K562 (cell line): ENCODE measurements at regions not wholly inside any gene's neighbourhood (a gene's known extent, or its start where the extent isn't known, plus 50 kb on each side); places are given as distances from the start of the nearest gene placed in this dataset.

Experiments used
- ATAC-seq: fragments of 200-7000 bp; cut with Tn5 transposase; 3 replicates; pipeline ENCODE4 v1.9.1; 2020; ENCODE audit warnings: moderate library complexity
- BruUV-seq: library from RNA; stranded (reverse); fragments of 400-500 nt; replicated peaks from 2 replicates; lab custom pipeline; 2021; lab: Mats Ljungman, UMichigan
- CTCF ChIA-PET: fragments of 300-600 bp; formaldehyde crosslinking; extraction: SDS; loops from one replicate; lab custom pipeline; 2021; ENCODE audit warnings: low intra/inter-chr PET ratio; lab: Yijun Ruan, JAX
- POLR2A ChIA-PET: fragments of 300-600, 350-650 bp; sonication (Branson Sonifier 250); formaldehyde crosslinking; extraction: SDS; loops from one replicate; lab custom pipeline; 2021; ENCODE audit warnings: antibody characterized with exemption, inconsistent platforms; lab: Yijun Ruan, JAX
- DNase-seq, 4 experiments: peaks; one replicate each; pipeline versions ENCODE4 v3.0.0 to v3.0.0-alpha.2; 2011 to 2018; ENCODE audit warnings: low spot score in 3 of 4, mixed read lengths in 3 of 4; ENCODE audit errors: extremely low read depth in 1 of 4
- FAIRE-seq: peaks from 2 replicates; lab custom pipeline; 2011; peaks lifted over from hg19 to GRCh38; lab: Jason Lieb, UNC
- H2AFZ ChIP-seq: 2 replicates; pipeline ENCODE4 v1.6.0; 2011; ENCODE audit warnings: low read depth, low read length, control low read depth, inconsistent platforms
- H3K27ac ChIP-seq: fragments of 200-600 bp; 3 replicates; pipeline ENCODE4 v1.8.0; 2011; ENCODE audit warnings: low read depth, mild to moderate bottlenecking, control low read depth, inconsistent platforms, low read length, moderate library complexity, mixed read lengths; ENCODE audit errors: extremely low read depth
- H3K27me3 ChIP-seq, 2 experiments: fragments of 300-600 bp in 1 of 2; 2 replicates in 1 of 2; 3 replicates in 1 of 2; pipeline versions ENCODE4 v1.6.0 to v1.8.0; 2011; ENCODE audit warnings: inconsistent platforms in 2 of 2, low read length in 2 of 2, mild to moderate bottlenecking in 1 of 2, mixed read lengths in 1 of 2, moderate library complexity in 1 of 2; ENCODE audit not compliant: control insufficient read depth in 2 of 2, insufficient read depth in 2 of 2
- H3K36me3 ChIP-seq: fragments of 300-600 bp; 3 replicates; pipeline ENCODE4 v1.8.0; 2011; ENCODE audit warnings: mild to moderate bottlenecking, low read length, inconsistent platforms; ENCODE audit not compliant: control insufficient read depth, insufficient read depth
- H3K4me1 ChIP-seq, 2 experiments: fragments of 200-600 bp in 1 of 2; replicated peaks in 1 of 2; 2 replicates in 1 of 2; 3 replicates in 1 of 2; pipeline versions ENCODE4 v1.5.1 to v1.8.0; 2011; ENCODE audit warnings: inconsistent platforms in 2 of 2, low read length in 2 of 2, mild to moderate bottlenecking in 1 of 2, mixed read lengths in 1 of 2, moderate library complexity in 1 of 2; ENCODE audit not compliant: control insufficient read depth in 2 of 2, insufficient read depth in 2 of 2
- H3K4me2 ChIP-seq: 2 replicates; pipeline ENCODE4 v1.6.1; 2011; ENCODE audit warnings: low read length, control low read depth, inconsistent platforms, mixed read lengths; ENCODE audit not compliant: insufficient read depth
- H3K4me3 ChIP-seq: fragments of 200-600 bp; sonication (generic), shearing (Covaris generic); 2 replicates; pipeline ENCODE4 v1.5.1; 2016; ENCODE audit warnings: control low read depth, inconsistent platforms
- H3K79me2 ChIP-seq: fragments of 200-600 bp; 3 replicates; pipeline ENCODE4 v1.8.0; 2011; ENCODE audit warnings: low read length, inconsistent platforms; ENCODE audit not compliant: control insufficient read depth, insufficient read depth
- H3K9ac ChIP-seq, 2 experiments: 2 replicates each; pipeline versions ENCODE4 v1.6.0 to v1.6.1; 2011; ENCODE audit warnings: low read depth in 2 of 2, low read length in 2 of 2, control low read depth in 1 of 2, inconsistent platforms in 1 of 2, mild to moderate bottlenecking in 1 of 2, mixed read lengths in 1 of 2; ENCODE audit not compliant: insufficient read depth in 1 of 2
- H3K9me1 ChIP-seq: one replicate; pipeline ENCODE4 v1.6.0; 2011; ENCODE audit warnings: inconsistent platforms, mild to moderate bottlenecking, low read length, moderate library complexity; ENCODE audit not compliant: control insufficient read depth, insufficient read depth
- H3K9me3 ChIP-seq: replicated peaks from 2 replicates; pipeline ENCODE4 v1.5.1; 2011; ENCODE audit warnings: low read depth, low read length, inconsistent platforms; ENCODE audit not compliant: control insufficient read depth, insufficient read depth
- H4K20me1 ChIP-seq: replicated peaks from 2 replicates; pipeline ENCODE4 v1.6.1; 2011; ENCODE audit warnings: low read length, inconsistent platforms, mixed read lengths; ENCODE audit not compliant: control insufficient read depth, insufficient read depth
- AFF4 ChIP-seq: sonication (generic); formaldehyde crosslinking; IDR thresholded peaks from 2 replicates; pipeline ENCODE4 v1.8.0; 2023; ENCODE audit warnings: mild to moderate bottlenecking, missing genetic modification reagents
- CHD4 ChIP-seq: fragments of 200-600 bp; sonication (generic); IDR thresholded peaks from 3 replicates; pipeline ENCODE4 v1.6.1; 2012; ENCODE audit warnings: low read depth, mild to moderate bottlenecking, mixed read lengths, low read length, inconsistent platforms; ENCODE audit not compliant: insufficient read depth, insufficient replicate concordance, poor library complexity, severe bottlenecking
- ELK1 ChIP-seq: sonication (generic); formaldehyde crosslinking; IDR thresholded peaks from 2 replicates; pipeline ENCODE4 v1.8.1; 2022; ENCODE audit warnings: missing genetic modification reagents
- GTF2F1 ChIP-seq: IDR thresholded peaks from 2 replicates; pipeline ENCODE4 v1.6.1; 2011; ENCODE audit warnings: low read depth, low read length, improper control_type of control experiment
- MNT ChIP-seq, 2 experiments: fragments of 450-650 bp; conservative IDR thresholded peaks; 2 replicates each; pipeline ENCODE4 v1.6.1; 2017; ENCODE audit warnings: mild to moderate bottlenecking in 2 of 2, moderate library complexity in 2 of 2
- NR4A1 ChIP-seq, 2 experiments: fragments of 250-450 bp in 1 of 2; fragments of 450-650 bp in 1 of 2; sonication (Bioruptor Pico) in 1 of 2; IDR thresholded peaks; 2 replicates each; pipeline versions ENCODE4 v1.4.0 to v1.6.1; 2016 to 2020; ENCODE audit warnings: mild to moderate bottlenecking in 2 of 2, missing compliant biosample characterization in 1 of 2, missing genetic modification characterization in 1 of 2, moderate library complexity in 1 of 2
- PTTG1 ChIP-seq: fragments of 450-650 bp; IDR thresholded peaks from 2 replicates; pipeline ENCODE4 v1.6.1; 2016; ENCODE audit warnings: low read depth, mild to moderate bottlenecking, missing genetic modification characterization, missing compliant biosample characterization
- SMC3 ChIP-seq: conservative IDR thresholded peaks from 2 replicates; pipeline ENCODE4 v1.6.1; 2011; ENCODE audit warnings: low read depth, low read length, improper control_type of control experiment; ENCODE audit not compliant: insufficient read depth
- TSC22D4 ChIP-seq: fragments of 450-650 bp; IDR thresholded peaks from 2 replicates; pipeline ENCODE4 v1.6.1; 2016; ENCODE audit warnings: missing genetic modification characterization, missing biosample characterization, control low read depth
- ZBED1 ChIP-seq: IDR thresholded peaks from 2 replicates; pipeline ENCODE4 v1.6.1; 2014
- ZNF507 ChIP-seq: conservative IDR thresholded peaks from 2 replicates; pipeline ENCODE4 v1.6.1; 2017; ENCODE audit warnings: missing genetic modification characterization, missing compliant biosample characterization
- WGBS: fragments of 100-300 bp; shearing (Covaris generic); methylation state at CpG from one replicate; pipeline ENCODE4 v1.1.6; 2016; ENCODE audit warnings: low coverage, mixed read lengths; ENCODE audit not compliant: insufficient coverage; ENCODE audit errors: missing lambda C conversion rate; 5-methylcytosine and 5-hydroxymethylcytosine counted together
- in situ Hi-C: fragments of 300-500 bp; cut with MboI; formaldehyde crosslinking; loops from 4 replicates; pipeline ENCODE4 v1.15.0; 2018; ENCODE audit warnings: inconsistent platforms, mixed read lengths
- intact Hi-C: fragments of 100-400 bp; cut with micrococcal nuclease; formaldehyde crosslinking; loops from 2 replicates; pipeline ENCODE4 v1.14.2; 2022
- TF ChIP-seq, protein P1 (sequence below): fragments of 250-450 bp; sonication (Bioruptor Pico); IDR thresholded peaks from 2 replicates; pipeline ENCODE4 v1.8.0; 2021; ENCODE audit warnings: moderate library complexity, mild to moderate bottlenecking, inconsistent platforms
- TF ChIP-seq, protein P2 (sequence below): fragments of 250-450 bp; sonication (Bioruptor Pico); IDR thresholded peaks from 2 replicates; pipeline ENCODE4 v1.9.0; 2021; ENCODE audit warnings: mild to moderate bottlenecking, inconsistent platforms

DNA sequence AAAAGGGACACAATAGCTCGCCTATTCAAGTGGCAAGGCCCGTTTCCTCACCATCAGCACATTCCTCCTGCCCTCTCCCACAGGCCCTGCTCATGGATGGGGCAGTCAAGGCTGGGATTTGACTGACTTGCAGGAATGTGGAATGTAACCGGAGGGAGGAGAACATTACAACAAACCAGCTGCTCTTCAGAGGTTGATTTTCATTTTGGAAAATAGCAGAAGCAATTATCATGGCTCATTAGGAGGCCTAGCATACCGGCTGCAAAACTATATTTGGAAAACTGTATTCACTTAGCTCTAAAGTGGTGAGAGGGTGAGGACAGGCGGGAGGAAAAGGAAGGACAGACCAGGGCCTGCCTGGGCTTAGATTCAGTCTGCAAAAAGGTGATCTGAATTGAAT, 283.7 kb downstream of the CD83 start:
- intact Hi-C loops: no loop called here
- no peak overlapping the region for H3K27ac ChIP-seq
- H4K20me1 ChIP-seq: no peaks in the 10 kb centered on the region
- H3K79me2 ChIP-seq: no peaks in the 10 kb centered on the region
- 15% methylated on average over 5 of the region's 5 CpGs for WGBS
- ChIA-PET CTCF (no interaction called here), POLR2A (interaction anchor here (1.2 kb wide), 1 partner anchor 13 kb away, joined by 4 read pairs; no protein-coding TSS in a partner anchor)
- no peak overlapping the region for H2AFZ ChIP-seq
- no peak overlapping the region for H3K9ac ChIP-seq
- no TSS peak for BruUV-seq
- no peak for ATAC-seq
- H3K36me3 ChIP-seq: no peaks in the 10 kb centered on the region
- in situ Hi-C loops: no loop called here
- DNase-seq: no peak
- FAIRE-seq: no peak
- H3K27me3 ChIP-seq: peaks cover 0 to 6% of the 10 kb centered on the region in 2 experiments; a peak in 1 of 5 replicates
- H3K9me3 ChIP-seq: no peaks in the 10 kb centered on the region
- peaks cover 0 to 4% of the 10 kb centered on the region in 2 experiments; a peak in 3 of 5 replicates for H3K4me1 ChIP-seq
- no peak overlapping the region for H3K4me3 ChIP-seq
- H3K4me2 ChIP-seq: no peak overlapping the region
- no peaks in the 10 kb centered on the region for H3K9me1 ChIP-seq
- TF ChIP-seq CHD4: no peak
- no peak for TF ChIP-seq SMC3
- no peak for TF ChIP-seq NR4A1 (CRISPR knock-in tag; IDR thresholded peaks at IDR 0.05)
- TF ChIP-seq NR4A1 (tag; IDR thresholded peaks at IDR 0.05): no peak
- no peak for TF ChIP-seq ELK1
- TF ChIP-seq, protein P1, sequence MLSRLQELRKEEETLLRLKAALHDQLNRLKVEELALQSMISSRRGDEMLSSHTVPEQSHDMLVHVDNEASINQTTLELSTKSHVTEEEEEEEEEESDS: no peak
- TF ChIP-seq PTTG1 (tag): no peak
- TF ChIP-seq ZNF507: no peak
- TF ChIP-seq TSC22D4 (tag): no peak
- TF ChIP-seq AFF4 (CRISPR knock-in tag): no peak
- TF ChIP-seq, protein P2, sequence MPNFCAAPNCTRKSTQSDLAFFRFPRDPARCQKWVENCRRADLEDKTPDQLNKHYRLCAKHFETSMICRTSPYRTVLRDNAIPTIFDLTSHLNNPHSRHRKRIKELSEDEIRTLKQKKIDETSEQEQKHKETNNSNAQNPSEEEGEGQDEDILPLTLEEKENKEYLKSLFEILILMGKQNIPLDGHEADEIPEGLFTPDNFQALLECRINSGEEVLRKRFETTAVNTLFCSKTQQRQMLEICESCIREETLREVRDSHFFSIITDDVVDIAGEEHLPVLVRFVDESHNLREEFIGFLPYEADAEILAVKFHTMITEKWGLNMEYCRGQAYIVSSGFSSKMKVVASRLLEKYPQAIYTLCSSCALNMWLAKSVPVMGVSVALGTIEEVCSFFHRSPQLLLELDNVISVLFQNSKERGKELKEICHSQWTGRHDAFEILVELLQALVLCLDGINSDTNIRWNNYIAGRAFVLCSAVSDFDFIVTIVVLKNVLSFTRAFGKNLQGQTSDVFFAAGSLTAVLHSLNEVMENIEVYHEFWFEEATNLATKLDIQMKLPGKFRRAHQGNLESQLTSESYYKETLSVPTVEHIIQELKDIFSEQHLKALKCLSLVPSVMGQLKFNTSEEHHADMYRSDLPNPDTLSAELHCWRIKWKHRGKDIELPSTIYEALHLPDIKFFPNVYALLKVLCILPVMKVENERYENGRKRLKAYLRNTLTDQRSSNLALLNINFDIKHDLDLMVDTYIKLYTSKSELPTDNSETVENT (CRISPR knock-in tag): no peak
- TF ChIP-seq MNT (conservative IDR thresholded peaks at IDR 0.05): no peak
- TF ChIP-seq ZBED1: no peak
- no peak for TF ChIP-seq GTF2F1
